H1 (cell line): ENCODE measurements at regions not wholly inside any gene's neighbourhood (a gene's known extent, or its start where the extent isn't known, plus 50 kb on each side); places are given as distances from the start of the nearest gene placed in this dataset.

Experiments
- GTF2F1 ChIP-seq: IDR thresholded peaks from 2 replicates; pipeline ENCODE4 v1.6.1; 2012; ENCODE audit warnings: low read depth, low read length, improper control_type of control experiment, borderline replicate concordance
- ZNF274 ChIP-seq: IDR thresholded peaks from 2 replicates; pipeline ENCODE4 v1.7.0; 2012; ENCODE audit warnings: low read length, borderline replicate concordance; ENCODE audit errors: extremely low read depth
- TF ChIP-seq, protein P1 (sequence below): fragments of 300-600 bp; sonication (generic); IDR thresholded peaks from 2 replicates; pipeline ENCODE4 v1.7.1; 2012; ENCODE audit warnings: low read length, moderate library complexity, mild to moderate bottlenecking, inconsistent platforms; ENCODE audit not compliant: insufficient replicate concordance

DNA sequence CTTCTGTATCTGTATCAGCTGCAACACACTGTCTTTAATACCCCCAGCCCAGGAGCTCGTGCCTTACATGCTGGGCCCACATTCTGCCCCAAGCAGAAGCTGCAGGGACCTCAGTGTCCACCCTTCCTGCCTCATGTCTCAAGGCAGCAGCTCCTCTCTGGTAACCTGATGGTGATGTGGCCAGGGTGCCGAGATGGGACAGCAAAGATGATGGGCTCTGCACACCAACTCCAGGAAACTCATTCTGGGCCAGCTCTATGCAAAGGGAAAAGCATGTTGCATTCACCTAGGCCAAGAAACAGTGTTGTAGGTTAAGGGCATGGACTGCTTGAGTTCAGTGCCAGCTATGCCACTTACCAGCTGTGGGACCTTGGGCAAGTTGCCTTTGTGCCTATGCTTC, 79.5 kb upstream of the PRR23C start (continued):
- TF ChIP-seq, protein P1, sequence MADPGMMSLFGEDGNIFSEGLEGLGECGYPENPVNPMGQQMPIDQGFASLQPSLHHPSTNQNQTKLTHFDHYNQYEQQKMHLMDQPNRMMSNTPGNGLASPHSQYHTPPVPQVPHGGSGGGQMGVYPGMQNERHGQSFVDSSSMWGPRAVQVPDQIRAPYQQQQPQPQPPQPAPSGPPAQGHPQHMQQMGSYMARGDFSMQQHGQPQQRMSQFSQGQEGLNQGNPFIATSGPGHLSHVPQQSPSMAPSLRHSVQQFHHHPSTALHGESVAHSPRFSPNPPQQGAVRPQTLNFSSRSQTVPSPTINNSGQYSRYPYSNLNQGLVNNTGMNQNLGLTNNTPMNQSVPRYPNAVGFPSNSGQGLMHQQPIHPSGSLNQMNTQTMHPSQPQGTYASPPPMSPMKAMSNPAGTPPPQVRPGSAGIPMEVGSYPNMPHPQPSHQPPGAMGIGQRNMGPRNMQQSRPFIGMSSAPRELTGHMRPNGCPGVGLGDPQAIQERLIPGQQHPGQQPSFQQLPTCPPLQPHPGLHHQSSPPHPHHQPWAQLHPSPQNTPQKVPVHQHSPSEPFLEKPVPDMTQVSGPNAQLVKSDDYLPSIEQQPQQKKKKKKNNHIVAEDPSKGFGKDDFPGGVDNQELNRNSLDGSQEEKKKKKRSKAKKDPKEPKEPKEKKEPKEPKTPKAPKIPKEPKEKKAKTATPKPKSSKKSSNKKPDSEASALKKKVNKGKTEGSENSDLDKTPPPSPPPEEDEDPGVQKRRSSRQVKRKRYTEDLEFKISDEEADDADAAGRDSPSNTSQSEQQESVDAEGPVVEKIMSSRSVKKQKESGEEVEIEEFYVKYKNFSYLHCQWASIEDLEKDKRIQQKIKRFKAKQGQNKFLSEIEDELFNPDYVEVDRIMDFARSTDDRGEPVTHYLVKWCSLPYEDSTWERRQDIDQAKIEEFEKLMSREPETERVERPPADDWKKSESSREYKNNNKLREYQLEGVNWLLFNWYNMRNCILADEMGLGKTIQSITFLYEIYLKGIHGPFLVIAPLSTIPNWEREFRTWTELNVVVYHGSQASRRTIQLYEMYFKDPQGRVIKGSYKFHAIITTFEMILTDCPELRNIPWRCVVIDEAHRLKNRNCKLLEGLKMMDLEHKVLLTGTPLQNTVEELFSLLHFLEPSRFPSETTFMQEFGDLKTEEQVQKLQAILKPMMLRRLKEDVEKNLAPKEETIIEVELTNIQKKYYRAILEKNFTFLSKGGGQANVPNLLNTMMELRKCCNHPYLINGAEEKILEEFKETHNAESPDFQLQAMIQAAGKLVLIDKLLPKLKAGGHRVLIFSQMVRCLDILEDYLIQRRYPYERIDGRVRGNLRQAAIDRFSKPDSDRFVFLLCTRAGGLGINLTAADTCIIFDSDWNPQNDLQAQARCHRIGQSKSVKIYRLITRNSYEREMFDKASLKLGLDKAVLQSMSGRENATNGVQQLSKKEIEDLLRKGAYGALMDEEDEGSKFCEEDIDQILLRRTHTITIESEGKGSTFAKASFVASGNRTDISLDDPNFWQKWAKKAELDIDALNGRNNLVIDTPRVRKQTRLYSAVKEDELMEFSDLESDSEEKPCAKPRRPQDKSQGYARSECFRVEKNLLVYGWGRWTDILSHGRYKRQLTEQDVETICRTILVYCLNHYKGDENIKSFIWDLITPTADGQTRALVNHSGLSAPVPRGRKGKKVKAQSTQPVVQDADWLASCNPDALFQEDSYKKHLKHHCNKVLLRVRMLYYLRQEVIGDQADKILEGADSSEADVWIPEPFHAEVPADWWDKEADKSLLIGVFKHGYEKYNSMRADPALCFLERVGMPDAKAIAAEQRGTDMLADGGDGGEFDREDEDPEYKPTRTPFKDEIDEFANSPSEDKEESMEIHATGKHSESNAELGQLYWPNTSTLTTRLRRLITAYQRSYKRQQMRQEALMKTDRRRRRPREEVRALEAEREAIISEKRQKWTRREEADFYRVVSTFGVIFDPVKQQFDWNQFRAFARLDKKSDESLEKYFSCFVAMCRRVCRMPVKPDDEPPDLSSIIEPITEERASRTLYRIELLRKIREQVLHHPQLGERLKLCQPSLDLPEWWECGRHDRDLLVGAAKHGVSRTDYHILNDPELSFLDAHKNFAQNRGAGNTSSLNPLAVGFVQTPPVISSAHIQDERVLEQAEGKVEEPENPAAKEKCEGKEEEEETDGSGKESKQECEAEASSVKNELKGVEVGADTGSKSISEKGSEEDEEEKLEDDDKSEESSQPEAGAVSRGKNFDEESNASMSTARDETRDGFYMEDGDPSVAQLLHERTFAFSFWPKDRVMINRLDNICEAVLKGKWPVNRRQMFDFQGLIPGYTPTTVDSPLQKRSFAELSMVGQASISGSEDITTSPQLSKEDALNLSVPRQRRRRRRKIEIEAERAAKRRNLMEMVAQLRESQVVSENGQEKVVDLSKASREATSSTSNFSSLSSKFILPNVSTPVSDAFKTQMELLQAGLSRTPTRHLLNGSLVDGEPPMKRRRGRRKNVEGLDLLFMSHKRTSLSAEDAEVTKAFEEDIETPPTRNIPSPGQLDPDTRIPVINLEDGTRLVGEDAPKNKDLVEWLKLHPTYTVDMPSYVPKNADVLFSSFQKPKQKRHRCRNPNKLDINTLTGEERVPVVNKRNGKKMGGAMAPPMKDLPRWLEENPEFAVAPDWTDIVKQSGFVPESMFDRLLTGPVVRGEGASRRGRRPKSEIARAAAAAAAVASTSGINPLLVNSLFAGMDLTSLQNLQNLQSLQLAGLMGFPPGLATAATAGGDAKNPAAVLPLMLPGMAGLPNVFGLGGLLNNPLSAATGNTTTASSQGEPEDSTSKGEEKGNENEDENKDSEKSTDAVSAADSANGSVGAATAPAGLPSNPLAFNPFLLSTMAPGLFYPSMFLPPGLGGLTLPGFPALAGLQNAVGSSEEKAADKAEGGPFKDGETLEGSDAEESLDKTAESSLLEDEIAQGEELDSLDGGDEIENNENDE, result no peak
- TF ChIP-seq ZNF274, result no peak
- no peak for TF ChIP-seq GTF2F1
- TF ChIP-seq, all 59 proteins: peak for 0
